PFSK-1 (cell line): ENCODE measurements at regions not wholly inside any gene's neighbourhood (a gene's known extent, or its start where the extent isn't known, plus 50 kb on each side); places are given as distances from the start of the nearest gene placed in this dataset.

ENCODE experiments used
- POLR2AphosphoS5 ChIP-seq: IDR thresholded peaks from 2 replicates; pipeline ENCODE4 v1.6.1; 2012; ENCODE audit warnings: low read depth, mild to moderate bottlenecking, control low read depth, low read length, moderate library complexity
- SIN3A ChIP-seq: IDR thresholded peaks from 2 replicates; pipeline ENCODE4 v1.6.1; 2012; ENCODE audit warnings: mild to moderate bottlenecking, low read length, moderate library complexity, borderline replicate concordance; ENCODE audit not compliant: insufficient read depth
- TAF1 ChIP-seq: IDR thresholded peaks from 2 replicates; pipeline ENCODE4 v1.6.1; 2012; ENCODE audit warnings: low read length, control low read depth, borderline replicate concordance; ENCODE audit not compliant: insufficient read depth

- TF ChIP-seq SIN3A (no peak), TAF1 (no peak), POLR2AphosphoS5 (no peak)
These were observed 121.7 kb upstream of the EDNRB start for GRCh38 chr13:78040205-78040830.
